ENCODE measurements at regions not wholly inside any gene's neighbourhood (a gene's known extent, or its start where the extent isn't known, plus 50 kb on each side); places are given as distances from the start of the nearest gene placed in this dataset.

DNA sequence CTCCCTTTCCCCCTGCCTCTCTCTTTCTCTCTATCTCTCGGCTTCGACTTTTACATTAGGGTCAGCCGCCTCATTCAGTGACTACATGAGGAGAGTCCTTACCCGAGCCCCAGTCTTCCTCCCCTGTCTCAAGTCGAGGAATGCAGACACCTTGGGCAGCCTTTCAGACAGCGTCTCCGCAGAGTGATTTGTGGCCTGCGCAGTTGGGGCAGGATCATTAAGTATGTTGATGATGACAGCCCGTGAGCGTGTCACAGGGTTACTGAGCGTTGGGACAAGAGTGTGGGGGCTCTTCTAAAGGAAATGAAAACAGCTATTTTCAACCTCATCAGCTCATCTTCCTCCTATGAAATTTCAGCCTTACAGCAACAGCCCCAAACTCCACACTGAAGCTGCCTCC, 312.1 kb upstream of the GATB start:
- WGBS, 4 donors, result 84 to 90% (median 89%) methylated on average over 11 of the region's 11 CpGs
- intact Hi-C loops (cut with DNase I), result loop anchor here in 1 of 10 donors (1.0 kb wide), 1 partner anchor 35 kb away; no protein-coding TSS in a partner anchor
- H3K36me3 ChIP-seq, result no peaks in the 10 kb centered on the region
- H3K4me1 ChIP-seq, result peaks cover 0 to 16% (median 0%) of the 10 kb centered on the region in 12 donors
- H3K27me3 ChIP-seq, result no peaks in the 10 kb centered on the region
- no peaks in the 10 kb centered on the region for H3K9me3 ChIP-seq
- peak overlapping the region in 3 of 12 donors; percentile 49 to 77 (median 63) for H3K27ac ChIP-seq
- ATAC-seq, result no peak
- DNase-seq, result no peak
- no peak overlapping the region for H3K4me3 ChIP-seq
- TF ChIP-seq, protein P1, sequence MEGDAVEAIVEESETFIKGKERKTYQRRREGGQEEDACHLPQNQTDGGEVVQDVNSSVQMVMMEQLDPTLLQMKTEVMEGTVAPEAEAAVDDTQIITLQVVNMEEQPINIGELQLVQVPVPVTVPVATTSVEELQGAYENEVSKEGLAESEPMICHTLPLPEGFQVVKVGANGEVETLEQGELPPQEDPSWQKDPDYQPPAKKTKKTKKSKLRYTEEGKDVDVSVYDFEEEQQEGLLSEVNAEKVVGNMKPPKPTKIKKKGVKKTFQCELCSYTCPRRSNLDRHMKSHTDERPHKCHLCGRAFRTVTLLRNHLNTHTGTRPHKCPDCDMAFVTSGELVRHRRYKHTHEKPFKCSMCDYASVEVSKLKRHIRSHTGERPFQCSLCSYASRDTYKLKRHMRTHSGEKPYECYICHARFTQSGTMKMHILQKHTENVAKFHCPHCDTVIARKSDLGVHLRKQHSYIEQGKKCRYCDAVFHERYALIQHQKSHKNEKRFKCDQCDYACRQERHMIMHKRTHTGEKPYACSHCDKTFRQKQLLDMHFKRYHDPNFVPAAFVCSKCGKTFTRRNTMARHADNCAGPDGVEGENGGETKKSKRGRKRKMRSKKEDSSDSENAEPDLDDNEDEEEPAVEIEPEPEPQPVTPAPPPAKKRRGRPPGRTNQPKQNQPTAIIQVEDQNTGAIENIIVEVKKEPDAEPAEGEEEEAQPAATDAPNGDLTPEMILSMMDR (IDR thresholded peaks at IDR 0.05), result no peak
- no peak for TF ChIP-seq POLR2A (IDR thresholded peaks at IDR 0.05)

DNA sequence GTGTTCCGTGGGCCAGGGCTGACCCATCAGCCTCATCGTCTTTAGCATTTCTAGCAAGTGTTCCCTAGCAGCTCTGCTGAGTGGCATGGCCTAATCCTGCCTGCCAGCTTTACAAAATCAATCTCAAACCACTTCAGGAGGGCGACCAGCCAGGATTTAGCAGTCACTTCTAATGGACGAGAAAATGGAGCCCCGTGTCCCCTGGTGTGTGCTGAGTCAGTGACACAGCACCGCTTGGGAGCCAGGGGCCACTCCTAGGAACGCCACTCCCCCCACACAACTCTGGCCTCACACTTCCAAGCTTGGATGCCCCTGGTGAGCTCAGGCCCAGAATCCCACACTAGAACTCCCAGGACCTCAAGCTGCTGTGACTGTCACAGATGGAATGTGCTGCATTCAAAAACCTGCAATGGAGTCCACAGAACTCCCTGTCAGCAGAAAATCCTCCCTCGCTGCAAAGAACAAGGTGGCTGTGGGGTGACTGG, 311.2 kb upstream of the GATB start:
- TF ChIP-seq, protein P1 (IDR thresholded peaks at IDR 0.05), result no peak
- TF ChIP-seq POLR2A (IDR thresholded peaks at IDR 0.05), result no peak
- WGBS, 4 donors, result 58 to 80% (median 60%) methylated on average over 4 to 8 of the region's 8 CpGs
- H3K27ac ChIP-seq, result peak overlapping the region in 9 of 12 donors; percentile 30 to 77 (median 55)
- ATAC-seq (peak; percentile 75 to 80 (median 77)), DNase-seq (peak in 3 of 5 donors; percentile 54 to 65 (median 56))
- H3K36me3 ChIP-seq, result no peaks in the 10 kb centered on the region
- H3K4me3 ChIP-seq, result no peak overlapping the region
- H3K9me3 ChIP-seq, result no peaks in the 10 kb centered on the region
- no peaks in the 10 kb centered on the region for H3K27me3 ChIP-seq
- intact Hi-C loops (cut with DNase I), result loop anchor here in 1 of 10 donors (1.0 kb wide), 1 partner anchor 34 kb away; no protein-coding TSS in a partner anchor
- peaks cover 0 to 16% (median 0%) of the 10 kb centered on the region in 12 donors for H3K4me1 ChIP-seq

DNA sequence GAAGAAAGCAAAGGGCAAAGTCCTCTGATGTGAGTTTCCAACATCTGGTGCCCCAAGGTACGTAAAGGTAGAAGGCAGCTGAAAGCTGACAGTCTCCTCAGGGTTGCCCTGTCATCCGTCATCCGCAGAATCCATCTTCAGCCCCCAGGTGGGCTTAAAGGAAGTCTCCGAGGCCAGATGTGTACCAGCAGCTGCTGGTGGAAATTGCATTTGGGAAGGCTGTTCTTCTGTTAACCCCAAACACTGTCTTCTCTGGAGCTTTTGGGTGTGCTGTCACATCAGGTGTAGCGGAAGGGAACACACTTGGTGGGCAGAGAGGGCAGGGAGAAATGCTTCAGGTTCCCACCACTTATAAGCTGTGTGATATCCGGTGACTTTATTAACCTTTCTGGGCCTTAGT, 310.0 kb upstream of the GATB start:
- 92 to 98% (median 97%) methylated on average over 5 to 6 of the region's 6 CpGs for WGBS, 4 donors
- Histone ChIP-seq H3K4me3 (no peak overlapping the region), H3K4me1 (peaks cover 0 to 16% (median 0%) of the 10 kb centered on the region in 12 donors), H3K36me3 (no peaks in the 10 kb centered on the region), H3K27me3 (no peaks in the 10 kb centered on the region), H3K27ac (no peak overlapping the region), H3K9me3 (no peaks in the 10 kb centered on the region)
- ATAC-seq (no peak), DNase-seq (no peak)
- intact Hi-C loops (cut with DNase I), result no loop called here
- TF ChIP-seq, protein P1 (IDR thresholded peaks at IDR 0.05), result no peak
- TF ChIP-seq POLR2A (IDR thresholded peaks at IDR 0.05), result no peak

DNA sequence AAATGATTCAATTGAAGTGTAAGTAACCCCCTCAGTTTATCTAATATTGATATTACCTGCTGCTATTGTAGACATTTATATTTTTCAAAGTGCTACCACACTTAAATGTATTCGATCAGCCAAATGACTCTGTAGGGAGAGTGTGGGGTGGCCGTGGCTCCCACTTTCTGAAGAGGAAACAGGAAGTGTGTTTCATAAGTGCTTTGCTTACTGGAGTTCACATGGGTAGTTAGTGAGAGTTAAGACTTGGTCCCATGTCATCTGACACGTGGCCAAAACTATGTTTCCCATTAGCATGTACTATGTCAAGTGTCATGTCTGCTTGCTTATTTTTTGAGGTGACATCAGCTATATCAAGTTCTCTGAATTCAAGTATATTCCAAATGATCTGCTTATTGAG, 308.1 kb upstream of the GATB start:
- TF ChIP-seq, protein P1 (IDR thresholded peaks at IDR 0.05), result no peak
- no peak for TF ChIP-seq POLR2A (IDR thresholded peaks at IDR 0.05)
- Histone ChIP-seq H3K27ac (no peak overlapping the region), H3K4me3 (no peak overlapping the region), H3K27me3 (no peaks in the 10 kb centered on the region), H3K36me3 (no peaks in the 10 kb centered on the region), H3K9me3 (no peaks in the 10 kb centered on the region), H3K4me1 (peaks cover 0 to 16% (median 2%) of the 10 kb centered on the region in 12 donors)
- no peak for DNase-seq
- 69 to 84% (median 74%) methylated on average over 3 of the region's 3 CpGs for WGBS, 4 donors
- intact Hi-C loops (cut with DNase I), result no loop called here
- ATAC-seq, result no peak
